GM23338 (cell line): ENCODE measurements at regions not wholly inside any gene's neighbourhood (a gene's known extent, or its start where the extent isn't known, plus 50 kb on each side); places are given as distances from the start of the nearest gene placed in this dataset.

Experiments used
- ATAC-seq: fragments of 200-7000 bp; cut with Tn5 transposase; 3 replicates; pipeline ENCODE4 v1.9.1; 2020
- DNase-seq: peaks from one replicate; pipeline ENCODE4 v3.0.0-alpha.2; 2015; ENCODE audit warnings: low spot score
- H2AFZ ChIP-seq: fragments of 200-600 bp; sonication (generic); 2 replicates; pipeline ENCODE4 v1.8.0; 2016; ENCODE audit warnings: antibody characterized with exemption, mild to moderate bottlenecking, moderate library complexity
- H3F3A ChIP-seq: fragments of 200-600 bp; sonication (generic); replicated peaks from 2 replicates; pipeline ENCODE4 v1.8.0; 2017; ENCODE audit warnings: antibody characterized with exemption, mixed run types, low read depth
- H3K27ac ChIP-seq: fragments of 200-600 bp; sonication (generic); 2 replicates; pipeline ENCODE4 v1.6.1; 2016; ENCODE audit warnings: low read depth
- H3K27me3 ChIP-seq: fragments of 200-600 bp; sonication (generic); 2 replicates; pipeline ENCODE4 v1.8.0; 2016; ENCODE audit warnings: mild to moderate bottlenecking, mixed run types, moderate library complexity; ENCODE audit not compliant: insufficient read depth
- H3K36me3 ChIP-seq: fragments of 200-600 bp; sonication (generic); 2 replicates; pipeline ENCODE4 v1.8.0; 2016; ENCODE audit warnings: mild to moderate bottlenecking; ENCODE audit not compliant: insufficient read depth
- H3K4me1 ChIP-seq: fragments of 200-600 bp; sonication (generic); 2 replicates; pipeline ENCODE4 v1.8.0; 2016; ENCODE audit warnings: mild to moderate bottlenecking, moderate library complexity; ENCODE audit not compliant: insufficient read depth
- H3K4me2 ChIP-seq: fragments of 200-600 bp; sonication (generic); 2 replicates; pipeline ENCODE4 v1.7.1; 2017; ENCODE audit warnings: mixed run types
- H3K4me3 ChIP-seq: fragments of 200-600 bp; sonication (generic); 2 replicates; pipeline ENCODE4 v1.6.1; 2016; ENCODE audit warnings: mixed run types
- H3K79me2 ChIP-seq: fragments of 200-600 bp; sonication (generic); replicated peaks from 2 replicates; pipeline ENCODE4 v1.8.0; 2017; ENCODE audit warnings: mild to moderate bottlenecking; ENCODE audit not compliant: insufficient read depth
- H3K9me2 ChIP-seq: fragments of 200-600 bp; sonication (generic); 2 replicates; pipeline ENCODE4 v1.8.0; 2017; ENCODE audit not compliant: insufficient read depth
- H4K20me1 ChIP-seq: fragments of 200-600 bp; sonication (generic); replicated peaks from 2 replicates; pipeline ENCODE4 v1.8.0; 2017; ENCODE audit warnings: mild to moderate bottlenecking; ENCODE audit not compliant: insufficient read depth
- H3K27ac Mint-ChIP-seq: 2 replicates; pipeline ENCODE4 v1.8.0; 2020; ENCODE audit warnings: inconsistent platforms, mild to moderate bottlenecking, moderate library complexity, mixed read lengths
- H3K27me3 Mint-ChIP-seq: 3 replicates; pipeline ENCODE4 v1.8.0; 2022; ENCODE audit warnings: low read depth, mild to moderate bottlenecking, moderate library complexity, mixed read lengths, inconsistent platforms; ENCODE audit not compliant: insufficient read depth, poor library complexity
- H3K36me3 Mint-ChIP-seq: 3 replicates; pipeline ENCODE4 v1.8.0; 2021; ENCODE audit warnings: low read depth, mild to moderate bottlenecking, inconsistent platforms, moderate library complexity, mixed read lengths
- H3K4me1 Mint-ChIP-seq: 3 replicates; pipeline ENCODE4 v1.8.0; 2020; ENCODE audit warnings: mild to moderate bottlenecking, inconsistent platforms, mixed read lengths
- H3K4me3 Mint-ChIP-seq: 3 replicates; pipeline ENCODE4 v1.8.0; 2021; ENCODE audit warnings: moderate library complexity, mild to moderate bottlenecking, inconsistent platforms, mixed read lengths
- H3K9me3 Mint-ChIP-seq: 3 replicates; pipeline ENCODE4 v1.8.0; 2020; ENCODE audit warnings: moderate library complexity, mild to moderate bottlenecking, inconsistent platforms, mixed read lengths
- STAT1 ChIP-seq: IDR thresholded peaks from one replicate; pipeline ENCODE4 v1.6.1; 2016; ENCODE audit warnings: antibody characterized with exemption; ENCODE audit not compliant: unreplicated experiment
- ZNF114 ChIP-seq: fragments of 250-450 bp; sonication (Bioruptor Pico); IDR thresholded peaks from 2 replicates; pipeline ENCODE4 v1.5.0; 2020; ENCODE audit warnings: mild to moderate bottlenecking, moderate library complexity
- ZNF462 ChIP-seq: fragments of 250-450 bp; sonication (Bioruptor Pico); IDR thresholded peaks from 2 replicates; pipeline ENCODE4 v1.5.0; 2020; ENCODE audit warnings: mild to moderate bottlenecking, moderate library complexity
- TF ChIP-seq, protein P1 (sequence below): IDR thresholded peaks from 2 replicates; pipeline ENCODE4 v1.6.1; 2016; ENCODE audit warnings: antibody characterized with exemption
- TF ChIP-seq, protein P2 (sequence below), 2 experiments: fragments of 200-600 bp in 1 of 2; sonication (generic) in 1 of 2; conservative IDR thresholded peaks; 2 replicates each; pipeline versions ENCODE4 v1.5.1 to v1.6.1; 2016 to 2017; ENCODE audit warnings: antibody characterized with exemption in 2 of 2, low read depth in 2 of 2, mild to moderate bottlenecking in 2 of 2, moderate library complexity in 1 of 2

DNA sequence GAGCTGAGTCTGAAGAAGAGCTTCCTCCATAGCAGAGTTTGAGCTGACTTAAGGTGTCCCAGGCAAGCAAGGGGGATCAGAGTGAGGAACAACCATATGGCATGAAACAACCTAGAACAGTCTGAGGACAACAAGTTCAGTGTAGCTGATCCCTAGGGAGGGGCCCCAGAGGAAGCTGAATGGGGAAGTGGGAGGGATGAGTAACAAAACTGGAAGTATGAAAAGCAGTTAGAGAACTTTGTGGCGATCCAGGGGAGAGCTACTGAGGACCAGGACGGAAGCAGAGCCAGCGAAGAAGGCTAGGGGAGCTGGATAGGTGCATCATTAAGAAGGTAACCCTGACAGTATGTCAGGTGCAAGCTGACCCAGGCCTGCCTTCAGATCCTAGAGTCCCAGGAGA lies 580.8 kb downstream of the BNC2 start (continued):
- TF ChIP-seq ZNF462 (no peak), STAT1 (no peak), ZNF114 (no peak)

GRCh38 chr9:16290169-16290568 lies 580.3 kb downstream of the BNC2 start:
- no peak overlapping the region for H3K27ac Mint-ChIP-seq
- H3K36me3 Mint-ChIP-seq: no peaks in the 10 kb centered on the region
- no peak overlapping the region; the same call in 1 of the 2 replicates for H2AFZ ChIP-seq
- no peak overlapping the region for H3K4me2 ChIP-seq
- TF ChIP-seq, protein P1, sequence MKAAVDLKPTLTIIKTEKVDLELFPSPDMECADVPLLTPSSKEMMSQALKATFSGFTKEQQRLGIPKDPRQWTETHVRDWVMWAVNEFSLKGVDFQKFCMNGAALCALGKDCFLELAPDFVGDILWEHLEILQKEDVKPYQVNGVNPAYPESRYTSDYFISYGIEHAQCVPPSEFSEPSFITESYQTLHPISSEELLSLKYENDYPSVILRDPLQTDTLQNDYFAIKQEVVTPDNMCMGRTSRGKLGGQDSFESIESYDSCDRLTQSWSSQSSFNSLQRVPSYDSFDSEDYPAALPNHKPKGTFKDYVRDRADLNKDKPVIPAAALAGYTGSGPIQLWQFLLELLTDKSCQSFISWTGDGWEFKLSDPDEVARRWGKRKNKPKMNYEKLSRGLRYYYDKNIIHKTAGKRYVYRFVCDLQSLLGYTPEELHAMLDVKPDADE: no peak
- TF ChIP-seq, protein P2, sequence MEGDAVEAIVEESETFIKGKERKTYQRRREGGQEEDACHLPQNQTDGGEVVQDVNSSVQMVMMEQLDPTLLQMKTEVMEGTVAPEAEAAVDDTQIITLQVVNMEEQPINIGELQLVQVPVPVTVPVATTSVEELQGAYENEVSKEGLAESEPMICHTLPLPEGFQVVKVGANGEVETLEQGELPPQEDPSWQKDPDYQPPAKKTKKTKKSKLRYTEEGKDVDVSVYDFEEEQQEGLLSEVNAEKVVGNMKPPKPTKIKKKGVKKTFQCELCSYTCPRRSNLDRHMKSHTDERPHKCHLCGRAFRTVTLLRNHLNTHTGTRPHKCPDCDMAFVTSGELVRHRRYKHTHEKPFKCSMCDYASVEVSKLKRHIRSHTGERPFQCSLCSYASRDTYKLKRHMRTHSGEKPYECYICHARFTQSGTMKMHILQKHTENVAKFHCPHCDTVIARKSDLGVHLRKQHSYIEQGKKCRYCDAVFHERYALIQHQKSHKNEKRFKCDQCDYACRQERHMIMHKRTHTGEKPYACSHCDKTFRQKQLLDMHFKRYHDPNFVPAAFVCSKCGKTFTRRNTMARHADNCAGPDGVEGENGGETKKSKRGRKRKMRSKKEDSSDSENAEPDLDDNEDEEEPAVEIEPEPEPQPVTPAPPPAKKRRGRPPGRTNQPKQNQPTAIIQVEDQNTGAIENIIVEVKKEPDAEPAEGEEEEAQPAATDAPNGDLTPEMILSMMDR (conservative IDR thresholded peaks at IDR 0.05; ENCODE audit: low read depth in 2 of 2): peak in 1 of 2 experiments; percentile 32; a peak in 2 of 4 replicates
- H4K20me1 ChIP-seq: no peaks in the 10 kb centered on the region
- ATAC-seq (no peak; the same call in 2 of the 3 replicates), DNase-seq (peak; percentile 16)
- no peak overlapping the region for H3K27ac ChIP-seq
- no peaks in the 10 kb centered on the region; the same call in 1 of the 3 replicates for H3K9me3 Mint-ChIP-seq
- H3K9me2 ChIP-seq: peaks cover 20% of the 10 kb centered on the region
- no peaks in the 10 kb centered on the region for H3F3A ChIP-seq
- H3K27me3 ChIP-seq: no peaks in the 10 kb centered on the region
- H3K4me1 ChIP-seq: no peaks in the 10 kb centered on the region
- H3K4me1 Mint-ChIP-seq: no peaks in the 10 kb centered on the region; the same call in 2 of the 3 replicates
- H3K36me3 ChIP-seq: no peaks in the 10 kb centered on the region
- no peak overlapping the region for H3K4me3 Mint-ChIP-seq
- H3K79me2 ChIP-seq: no peaks in the 10 kb centered on the region
- peaks cover 1% of the 10 kb centered on the region for H3K27me3 Mint-ChIP-seq
- H3K4me3 ChIP-seq: no peak overlapping the region
